K562 (cell line): ENCODE measurements at regions not wholly inside any gene's neighbourhood (a gene's known extent, or its start where the extent isn't known, plus 50 kb on each side); places are given as distances from the start of the nearest gene placed in this dataset.

ENCODE experiments used
- ATAC-seq: fragments of 200-7000 bp; cut with Tn5 transposase; 3 replicates; pipeline ENCODE4 v1.9.1; 2020; ENCODE audit warnings: moderate library complexity
- BruUV-seq: library from RNA; stranded (reverse); fragments of 400-500 nt; replicated peaks from 2 replicates; lab custom pipeline; 2021; lab: Mats Ljungman, UMichigan
- CTCF ChIA-PET: fragments of 300-600 bp; formaldehyde crosslinking; extraction: SDS; loops from one replicate; lab custom pipeline; 2021; ENCODE audit warnings: low intra/inter-chr PET ratio; lab: Yijun Ruan, JAX
- POLR2A ChIA-PET: fragments of 300-600, 350-650 bp; sonication (Branson Sonifier 250); formaldehyde crosslinking; extraction: SDS; loops from one replicate; lab custom pipeline; 2021; ENCODE audit warnings: antibody characterized with exemption, inconsistent platforms; lab: Yijun Ruan, JAX
- DNase-seq, 4 experiments: peaks; one replicate each; pipeline versions ENCODE4 v3.0.0 to v3.0.0-alpha.2; 2011 to 2018; ENCODE audit warnings: low spot score in 3 of 4, mixed read lengths in 3 of 4; ENCODE audit errors: extremely low read depth in 1 of 4
- FAIRE-seq: peaks from 2 replicates; lab custom pipeline; 2011; peaks lifted over from hg19 to GRCh38; lab: Jason Lieb, UNC
- H2AFZ ChIP-seq: 2 replicates; pipeline ENCODE4 v1.6.0; 2011; ENCODE audit warnings: low read depth, low read length, control low read depth, inconsistent platforms
- H3K27ac ChIP-seq: fragments of 200-600 bp; 3 replicates; pipeline ENCODE4 v1.8.0; 2011; ENCODE audit warnings: low read depth, mild to moderate bottlenecking, control low read depth, inconsistent platforms, low read length, moderate library complexity, mixed read lengths; ENCODE audit errors: extremely low read depth
- H3K27me3 ChIP-seq, 2 experiments: fragments of 300-600 bp in 1 of 2; 2 replicates in 1 of 2; 3 replicates in 1 of 2; pipeline versions ENCODE4 v1.6.0 to v1.8.0; 2011; ENCODE audit warnings: inconsistent platforms in 2 of 2, low read length in 2 of 2, mild to moderate bottlenecking in 1 of 2, mixed read lengths in 1 of 2, moderate library complexity in 1 of 2; ENCODE audit not compliant: control insufficient read depth in 2 of 2, insufficient read depth in 2 of 2
- H3K36me3 ChIP-seq: fragments of 300-600 bp; 3 replicates; pipeline ENCODE4 v1.8.0; 2011; ENCODE audit warnings: mild to moderate bottlenecking, low read length, inconsistent platforms; ENCODE audit not compliant: control insufficient read depth, insufficient read depth
- H3K4me1 ChIP-seq, 2 experiments: fragments of 200-600 bp in 1 of 2; replicated peaks in 1 of 2; 2 replicates in 1 of 2; 3 replicates in 1 of 2; pipeline versions ENCODE4 v1.5.1 to v1.8.0; 2011; ENCODE audit warnings: inconsistent platforms in 2 of 2, low read length in 2 of 2, mild to moderate bottlenecking in 1 of 2, mixed read lengths in 1 of 2, moderate library complexity in 1 of 2; ENCODE audit not compliant: control insufficient read depth in 2 of 2, insufficient read depth in 2 of 2
- H3K4me2 ChIP-seq: 2 replicates; pipeline ENCODE4 v1.6.1; 2011; ENCODE audit warnings: low read length, control low read depth, inconsistent platforms, mixed read lengths; ENCODE audit not compliant: insufficient read depth
- H3K4me3 ChIP-seq: fragments of 200-600 bp; sonication (generic), shearing (Covaris generic); 2 replicates; pipeline ENCODE4 v1.5.1; 2016; ENCODE audit warnings: control low read depth, inconsistent platforms
- H3K79me2 ChIP-seq: fragments of 200-600 bp; 3 replicates; pipeline ENCODE4 v1.8.0; 2011; ENCODE audit warnings: low read length, inconsistent platforms; ENCODE audit not compliant: control insufficient read depth, insufficient read depth
- H3K9ac ChIP-seq, 2 experiments: 2 replicates each; pipeline versions ENCODE4 v1.6.0 to v1.6.1; 2011; ENCODE audit warnings: low read depth in 2 of 2, low read length in 2 of 2, control low read depth in 1 of 2, inconsistent platforms in 1 of 2, mild to moderate bottlenecking in 1 of 2, mixed read lengths in 1 of 2; ENCODE audit not compliant: insufficient read depth in 1 of 2
- H3K9me1 ChIP-seq: one replicate; pipeline ENCODE4 v1.6.0; 2011; ENCODE audit warnings: inconsistent platforms, mild to moderate bottlenecking, low read length, moderate library complexity; ENCODE audit not compliant: control insufficient read depth, insufficient read depth
- H3K9me3 ChIP-seq: replicated peaks from 2 replicates; pipeline ENCODE4 v1.5.1; 2011; ENCODE audit warnings: low read depth, low read length, inconsistent platforms; ENCODE audit not compliant: control insufficient read depth, insufficient read depth
- H4K20me1 ChIP-seq: replicated peaks from 2 replicates; pipeline ENCODE4 v1.6.1; 2011; ENCODE audit warnings: low read length, inconsistent platforms, mixed read lengths; ENCODE audit not compliant: control insufficient read depth, insufficient read depth
- ADNP ChIP-seq: fragments of 200-800 bp; sonication (Bioruptor generic); IDR thresholded peaks from 2 replicates; pipeline ENCODE4 v1.6.1; 2016; ENCODE audit warnings: missing genetic modification characterization, missing compliant biosample characterization
- TAF1 ChIP-seq: IDR thresholded peaks from 2 replicates; pipeline ENCODE4 v1.6.1; 2011; ENCODE audit warnings: mild to moderate bottlenecking, low read length, moderate library complexity; ENCODE audit not compliant: insufficient read depth, control insufficient read depth, severe bottlenecking; ENCODE audit errors: extremely low read depth
- ZNF140 ChIP-seq: fragments of 250-450 bp; sonication (Bioruptor Pico); IDR thresholded peaks from 2 replicates; pipeline ENCODE4 v1.8.0; 2021; ENCODE audit warnings: moderate library complexity, mild to moderate bottlenecking, inconsistent platforms
- ZNF318 ChIP-seq, 2 experiments: fragments of 450-650 bp; IDR thresholded peaks; 2 replicates each; pipeline ENCODE4 v1.6.1; 2016; ENCODE audit warnings: mild to moderate bottlenecking in 2 of 2, borderline replicate concordance in 1 of 2, low read depth in 1 of 2, moderate library complexity in 1 of 2
- ZNF76 ChIP-seq: fragments of 250-450 bp; sonication (Bioruptor Pico); IDR thresholded peaks from 2 replicates; pipeline ENCODE4 v1.4.0; 2020; ENCODE audit warnings: mild to moderate bottlenecking, moderate library complexity, borderline replicate concordance
- in situ Hi-C: fragments of 300-500 bp; cut with MboI; formaldehyde crosslinking; loops from 4 replicates; pipeline ENCODE4 v1.15.0; 2018; ENCODE audit warnings: inconsistent platforms, mixed read lengths
- intact Hi-C: fragments of 100-400 bp; cut with micrococcal nuclease; formaldehyde crosslinking; loops from 2 replicates; pipeline ENCODE4 v1.14.2; 2022
- TF ChIP-seq, protein P1 (sequence below): fragments of 450-650 bp; formaldehyde crosslinking; IDR thresholded peaks from 2 replicates; pipeline ENCODE4 v1.4.0; 2020; ENCODE audit warnings: mild to moderate bottlenecking, moderate library complexity

DNA sequence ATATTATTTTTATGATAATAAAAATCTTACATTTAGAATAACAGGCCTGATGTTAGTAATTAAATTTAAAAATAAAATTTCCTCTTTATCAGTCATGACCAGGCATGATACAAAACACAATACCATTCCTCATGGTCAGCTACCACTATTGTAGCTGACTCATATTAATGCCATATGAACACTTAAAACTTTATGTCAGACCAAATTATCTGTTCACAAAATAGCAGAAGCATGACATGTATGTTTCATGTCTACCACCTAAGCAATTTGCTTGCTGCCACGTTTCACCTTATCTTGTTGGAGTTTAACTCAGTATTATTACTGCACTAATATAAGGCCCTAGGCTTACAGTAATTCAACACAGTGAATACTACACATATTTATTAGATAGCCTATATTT is 65.7 kb downstream of the HTR1B start (continued):
- TF ChIP-seq, protein P1, sequence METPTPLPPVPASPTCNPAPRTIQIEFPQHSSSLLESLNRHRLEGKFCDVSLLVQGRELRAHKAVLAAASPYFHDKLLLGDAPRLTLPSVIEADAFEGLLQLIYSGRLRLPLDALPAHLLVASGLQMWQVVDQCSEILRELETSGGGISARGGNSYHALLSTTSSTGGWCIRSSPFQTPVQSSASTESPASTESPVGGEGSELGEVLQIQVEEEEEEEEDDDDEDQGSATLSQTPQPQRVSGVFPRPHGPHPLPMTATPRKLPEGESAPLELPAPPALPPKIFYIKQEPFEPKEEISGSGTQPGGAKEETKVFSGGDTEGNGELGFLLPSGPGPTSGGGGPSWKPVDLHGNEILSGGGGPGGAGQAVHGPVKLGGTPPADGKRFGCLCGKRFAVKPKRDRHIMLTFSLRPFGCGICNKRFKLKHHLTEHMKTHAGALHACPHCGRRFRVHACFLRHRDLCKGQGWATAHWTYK (CRISPR knock-in tag), result no peak
- TF ChIP-seq TAF1, result no peak

- Histone ChIP-seq H3K79me2 (no peaks in the 10 kb centered on the region), H3K9me1 (no peaks in the 10 kb centered on the region), H3K27ac (no peak overlapping the region), H3K4me1 (no peaks in the 10 kb centered on the region), H2AFZ (no peak overlapping the region), H3K36me3 (no peaks in the 10 kb centered on the region), H3K9me3 (no peaks in the 10 kb centered on the region), H3K4me2 (no peak overlapping the region), H3K9ac (no peak overlapping the region), H4K20me1 (no peaks in the 10 kb centered on the region), H3K4me3 (no peak overlapping the region), H3K27me3 (no peaks in the 10 kb centered on the region)
- ATAC-seq (no peak), FAIRE-seq (no peak), DNase-seq (no peak)
- BruUV-seq, result no TSS peak
- ChIA-PET POLR2A (no interaction called here), CTCF (no interaction called here)
- in situ Hi-C loops, result no loop called here
- intact Hi-C loops, result no loop called here
- TF ChIP-seq ZNF76, result no peak
- no peak for TF ChIP-seq ZNF318 (IDR thresholded peaks at IDR 0.05; ENCODE audit: borderline replicate concordance in 1 of 2, low read depth in 1 of 2)
- no peak for TF ChIP-seq ADNP (tag)
- no peak for TF ChIP-seq ZNF140 (CRISPR knock-in tag)
Measured at GRCh38 chr6:77389402-77389801, 73.9 kb downstream of the HTR1B start.
